Epithelial cell of esophagus (primary cell): ENCODE measurements at regions not wholly inside any gene's neighbourhood (a gene's known extent, or its start where the extent isn't known, plus 50 kb on each side); places are given as distances from the start of the nearest gene placed in this dataset.
"Not testable (repeated sequence)": the region's sequence is repeated elsewhere in the genome, so short reads cannot be mapped to it uniquely, and the experiment has no call there.

ENCODE experiments used
- DNase-seq: peaks from one replicate; pipeline ENCODE4 v3.0.0; 2010; ENCODE audit warnings: low read depth
- H3K4me3 ChIP-seq: 2 replicates; pipeline ENCODE4 v1.5.1; 2011; ENCODE audit warnings: mild to moderate bottlenecking, low read length, control low read depth
- TF ChIP-seq, protein P1 (sequence below): IDR thresholded peaks from 2 replicates; pipeline ENCODE4 v1.5.1; 2011; ENCODE audit warnings: low read depth, mild to moderate bottlenecking, low read length, control low read depth, inconsistent platforms; ENCODE audit not compliant: insufficient read depth; ENCODE audit errors: missing control alignments

DNA sequence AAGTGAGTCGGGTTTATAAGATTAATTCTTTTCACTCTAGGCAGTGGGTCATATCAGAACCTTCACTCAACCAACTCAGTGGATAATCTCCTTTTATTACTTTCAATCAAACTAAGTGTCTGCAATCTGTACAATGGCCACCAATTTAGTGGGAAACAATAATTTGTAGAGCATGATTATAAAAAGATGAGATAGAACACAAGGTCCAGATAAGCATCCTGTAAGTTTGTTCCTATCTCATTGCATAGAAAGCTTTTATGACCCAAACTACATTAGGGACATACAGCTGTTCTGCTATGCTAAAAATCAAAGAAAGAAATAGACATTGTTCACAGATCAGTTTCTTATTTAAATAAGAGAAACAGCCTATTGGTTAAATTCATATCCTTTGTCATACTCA is 341.4 kb upstream of the PSMD7 start:
- TF ChIP-seq, protein P1, sequence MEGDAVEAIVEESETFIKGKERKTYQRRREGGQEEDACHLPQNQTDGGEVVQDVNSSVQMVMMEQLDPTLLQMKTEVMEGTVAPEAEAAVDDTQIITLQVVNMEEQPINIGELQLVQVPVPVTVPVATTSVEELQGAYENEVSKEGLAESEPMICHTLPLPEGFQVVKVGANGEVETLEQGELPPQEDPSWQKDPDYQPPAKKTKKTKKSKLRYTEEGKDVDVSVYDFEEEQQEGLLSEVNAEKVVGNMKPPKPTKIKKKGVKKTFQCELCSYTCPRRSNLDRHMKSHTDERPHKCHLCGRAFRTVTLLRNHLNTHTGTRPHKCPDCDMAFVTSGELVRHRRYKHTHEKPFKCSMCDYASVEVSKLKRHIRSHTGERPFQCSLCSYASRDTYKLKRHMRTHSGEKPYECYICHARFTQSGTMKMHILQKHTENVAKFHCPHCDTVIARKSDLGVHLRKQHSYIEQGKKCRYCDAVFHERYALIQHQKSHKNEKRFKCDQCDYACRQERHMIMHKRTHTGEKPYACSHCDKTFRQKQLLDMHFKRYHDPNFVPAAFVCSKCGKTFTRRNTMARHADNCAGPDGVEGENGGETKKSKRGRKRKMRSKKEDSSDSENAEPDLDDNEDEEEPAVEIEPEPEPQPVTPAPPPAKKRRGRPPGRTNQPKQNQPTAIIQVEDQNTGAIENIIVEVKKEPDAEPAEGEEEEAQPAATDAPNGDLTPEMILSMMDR: no peak
- DNase-seq: no peak
- H3K4me3 ChIP-seq: no peak overlapping the region

DNA sequence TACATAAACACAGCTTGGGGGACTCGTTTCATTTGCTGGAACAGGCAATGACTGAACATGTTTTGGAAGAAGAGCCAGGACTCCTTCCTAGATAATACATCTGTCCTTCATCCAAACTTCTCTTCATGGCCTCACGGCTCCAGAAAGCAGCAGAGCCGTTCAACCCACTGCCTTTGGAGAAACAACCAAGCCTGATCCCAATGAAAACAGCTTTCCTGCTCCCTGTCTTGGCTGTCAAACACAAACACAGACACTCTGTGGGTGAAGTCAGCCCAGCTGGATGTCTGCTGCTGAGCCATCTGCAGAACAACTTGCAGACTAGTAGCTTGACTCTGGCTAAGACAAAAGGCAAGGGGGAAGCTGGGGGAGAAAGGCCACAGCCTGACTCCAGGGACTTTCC is 345.1 kb upstream of the PSMD7 start:
- DNase-seq: no peak
- TF ChIP-seq, protein P1: no peak
- no peak overlapping the region for H3K4me3 ChIP-seq

DNA sequence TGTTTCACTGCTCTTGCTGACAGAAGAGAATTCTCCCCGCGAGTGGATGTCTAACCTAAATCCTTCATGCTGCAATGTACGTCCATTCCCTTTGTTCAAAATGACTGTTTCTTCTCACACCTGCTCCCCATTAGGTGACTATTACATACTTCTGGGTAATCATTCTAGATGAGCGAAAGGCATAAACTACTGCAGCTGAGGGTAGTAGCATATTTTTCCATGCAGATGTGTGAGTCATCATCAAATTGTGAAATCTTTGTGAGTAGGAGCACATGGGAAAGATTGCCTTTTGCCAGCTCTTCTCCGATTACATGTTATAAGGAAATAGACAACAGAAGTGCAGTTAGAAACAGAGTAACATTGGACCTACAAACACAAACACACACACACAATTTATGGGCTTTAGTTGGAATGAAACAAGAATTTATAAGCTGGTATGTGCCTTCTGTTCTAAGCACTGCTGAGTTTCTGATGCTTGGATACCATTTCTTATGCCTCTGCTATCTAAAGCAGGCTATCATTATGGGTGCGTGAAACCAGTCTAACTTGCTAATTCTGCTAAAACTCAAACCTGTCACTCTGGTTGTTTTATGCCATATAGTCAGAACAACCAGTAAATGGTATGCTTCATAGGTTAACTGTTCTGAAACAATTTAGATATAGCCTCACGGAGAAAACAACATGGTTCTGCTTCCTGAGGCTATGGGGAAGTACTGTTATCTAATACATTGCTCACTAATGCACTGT is 346.9 kb upstream of the PSMD7 start:
- peak; percentile 73 for DNase-seq
- TF ChIP-seq, protein P1: no peak
- H3K4me3 ChIP-seq: no peak overlapping the region

DNA sequence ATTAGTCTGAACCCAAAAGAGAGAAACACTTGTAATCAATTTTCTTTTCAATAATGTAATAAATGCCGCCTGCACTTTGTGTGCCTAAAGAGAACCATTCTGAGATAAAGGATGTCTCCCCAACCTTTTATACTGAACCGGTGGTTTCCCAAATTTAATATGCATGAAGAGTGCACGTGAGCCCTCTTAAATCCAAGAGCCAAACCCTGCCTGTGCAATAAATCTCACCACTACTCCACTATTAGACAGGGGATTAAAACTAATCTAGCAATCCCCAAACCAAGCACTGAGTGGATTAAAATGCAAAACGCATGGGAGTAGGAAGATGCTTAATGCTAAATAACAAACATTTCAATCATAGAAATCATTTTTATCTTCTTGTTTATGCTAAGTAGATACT is 351.0 kb upstream of the PSMD7 start:
- H3K4me3 ChIP-seq: no peak overlapping the region
- no peak for DNase-seq
- TF ChIP-seq, protein P1: no peak

DNA sequence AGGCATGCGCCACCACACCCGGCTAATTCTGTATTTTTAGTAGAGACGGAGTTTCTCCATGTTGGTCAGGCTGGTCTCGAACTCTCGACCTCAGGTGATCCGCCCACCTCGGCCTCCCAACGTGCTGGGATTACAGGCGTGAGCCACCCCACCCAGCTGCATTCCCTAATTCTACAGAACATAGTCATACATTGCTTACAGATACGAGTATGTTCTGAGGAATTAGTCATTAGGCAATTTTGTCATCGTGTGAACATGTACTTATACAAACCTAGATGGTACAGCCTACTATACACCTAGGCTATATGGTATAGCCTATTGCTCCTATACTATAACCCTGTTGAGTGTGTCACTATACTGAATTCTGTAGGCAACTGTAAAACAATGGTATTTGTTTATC is 353.4 kb upstream of the PSMD7 start:
- not testable (repeated sequence) for H3K4me3 ChIP-seq

DNA sequence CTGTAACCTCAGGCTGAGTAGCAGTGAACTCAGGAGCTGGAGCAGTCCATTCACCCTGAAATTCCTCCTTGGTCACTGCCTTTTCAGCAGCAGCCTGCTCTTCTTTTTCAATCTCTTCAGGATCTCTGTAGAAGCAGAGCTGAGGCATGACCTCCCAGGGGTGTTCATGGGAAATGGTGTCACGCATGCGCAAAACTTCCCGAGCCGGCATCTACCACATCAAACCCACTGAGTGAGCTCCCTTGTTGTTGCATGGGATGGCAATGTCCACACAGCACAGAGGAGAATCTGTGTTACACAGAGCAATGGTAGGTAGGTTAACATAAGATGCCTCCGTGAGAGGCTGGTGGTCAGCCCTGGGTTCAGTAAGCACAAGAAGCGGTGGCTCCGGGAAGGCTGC is 355.8 kb upstream of the PSMD7 start:
- DNase-seq, H3K4me3 ChIP-seq: not testable (repeated sequence)

More for the DNA sequence above, 353.4 kb upstream of the PSMD7 start:
- DNase-seq: not testable (repeated sequence)

DNA sequence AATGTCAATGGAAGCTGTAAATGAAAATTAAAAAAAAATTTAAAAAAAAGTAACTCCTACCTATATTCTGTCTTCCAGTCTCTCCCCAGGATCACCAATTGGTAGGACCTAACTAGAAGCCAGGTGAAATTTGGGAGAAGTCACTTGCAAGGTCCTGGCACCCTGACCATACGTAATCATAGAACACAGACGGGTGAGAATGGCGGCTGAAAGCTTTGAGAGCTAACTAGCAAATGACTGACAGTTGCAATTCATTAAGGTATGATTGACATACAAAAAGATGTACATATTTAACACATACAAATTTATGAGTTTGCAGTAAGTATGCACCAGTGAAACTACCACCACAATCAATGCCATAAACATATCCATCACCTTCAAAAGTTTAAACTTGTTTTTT is 372.7 kb upstream of the PSMD7 start:
- no peak overlapping the region for H3K4me3 ChIP-seq
- TF ChIP-seq, protein P1: no peak
- no peak for DNase-seq

DNA sequence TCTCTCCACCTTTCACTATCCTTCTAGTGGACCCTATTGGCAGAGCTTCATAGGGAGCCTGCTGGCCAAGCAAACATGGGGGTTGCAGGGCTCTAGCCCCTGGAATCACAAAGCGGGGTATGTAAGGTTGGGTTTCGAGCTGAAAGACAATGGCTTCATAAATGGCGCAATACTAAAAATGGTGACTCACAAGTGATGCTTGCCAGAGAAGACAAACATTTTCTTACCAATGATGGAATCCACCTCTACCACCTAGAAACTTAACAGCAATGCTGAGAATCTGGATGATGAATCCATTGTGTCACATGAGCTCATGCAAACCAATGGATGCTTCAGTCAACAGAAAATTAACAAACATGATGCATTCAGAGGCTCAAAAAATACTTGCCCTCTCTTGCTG is 375.3 kb upstream of the PSMD7 start:
- peak; percentile 3 for DNase-seq
- H3K4me3 ChIP-seq: no peak overlapping the region
- TF ChIP-seq, protein P1: no peak
